Esophagus muscularis mucosa (tissue), 3 donors: ENCODE measurements at regions not wholly inside any gene's neighbourhood (a gene's known extent, or its start where the extent isn't known, plus 50 kb on each side); places are given as distances from the start of the nearest gene placed in this dataset.

Experiments used
- POLR2AphosphoS5 ChIP-seq, 2 donors: sonication (generic); formaldehyde crosslinking; IDR thresholded peaks; one replicate each; pipeline ENCODE4 v1.6.1; 2017; ENCODE audit warnings: antibody characterized with exemption in 2 of 2
- TF ChIP-seq, protein P1 (sequence below), 3 experiments: fragments of 200-600 bp in 2 of 3; fragments of 450-650 bp in 1 of 3; sonication (generic) in 2 of 3; IDR thresholded peaks; one replicate each; pipeline ENCODE4 v1.5.1; 2017 to 2019; ENCODE audit warnings: antibody characterized with exemption in 3 of 3, mild to moderate bottlenecking in 2 of 3, moderate library complexity in 1 of 3

DNA sequence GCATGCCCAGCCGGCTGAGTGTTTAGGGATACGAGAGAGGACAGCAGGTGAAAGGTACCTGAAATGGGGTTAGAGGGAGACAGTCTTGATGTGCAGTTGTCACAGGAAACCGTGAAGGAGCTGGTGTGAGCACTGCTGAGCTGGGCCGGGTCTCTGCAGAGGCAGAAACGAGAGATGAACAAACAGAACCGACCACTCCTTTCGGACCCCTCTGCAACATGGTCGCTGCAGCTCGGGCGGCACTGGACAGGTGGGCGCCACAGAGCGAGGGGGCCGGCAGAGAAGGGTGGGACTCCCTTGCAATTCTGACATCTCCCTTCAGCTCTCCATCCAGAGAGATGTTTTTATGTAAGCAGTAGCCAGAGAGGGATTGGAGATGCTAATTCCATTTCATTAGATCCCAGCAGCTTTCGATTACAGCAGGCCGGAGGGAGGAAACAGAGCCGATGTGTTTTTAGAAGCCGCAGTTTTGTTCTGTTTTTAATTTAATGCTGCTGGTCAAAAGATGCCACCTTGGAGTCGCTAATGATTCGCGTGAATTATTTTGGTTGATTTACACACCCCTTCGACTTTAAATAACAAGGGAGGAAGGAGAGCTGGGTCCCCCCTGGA is 86.3 kb upstream of the RPL38 start:
- TF ChIP-seq, protein P1, sequence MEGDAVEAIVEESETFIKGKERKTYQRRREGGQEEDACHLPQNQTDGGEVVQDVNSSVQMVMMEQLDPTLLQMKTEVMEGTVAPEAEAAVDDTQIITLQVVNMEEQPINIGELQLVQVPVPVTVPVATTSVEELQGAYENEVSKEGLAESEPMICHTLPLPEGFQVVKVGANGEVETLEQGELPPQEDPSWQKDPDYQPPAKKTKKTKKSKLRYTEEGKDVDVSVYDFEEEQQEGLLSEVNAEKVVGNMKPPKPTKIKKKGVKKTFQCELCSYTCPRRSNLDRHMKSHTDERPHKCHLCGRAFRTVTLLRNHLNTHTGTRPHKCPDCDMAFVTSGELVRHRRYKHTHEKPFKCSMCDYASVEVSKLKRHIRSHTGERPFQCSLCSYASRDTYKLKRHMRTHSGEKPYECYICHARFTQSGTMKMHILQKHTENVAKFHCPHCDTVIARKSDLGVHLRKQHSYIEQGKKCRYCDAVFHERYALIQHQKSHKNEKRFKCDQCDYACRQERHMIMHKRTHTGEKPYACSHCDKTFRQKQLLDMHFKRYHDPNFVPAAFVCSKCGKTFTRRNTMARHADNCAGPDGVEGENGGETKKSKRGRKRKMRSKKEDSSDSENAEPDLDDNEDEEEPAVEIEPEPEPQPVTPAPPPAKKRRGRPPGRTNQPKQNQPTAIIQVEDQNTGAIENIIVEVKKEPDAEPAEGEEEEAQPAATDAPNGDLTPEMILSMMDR (IDR thresholded peaks at IDR 0.05): no peak
- no peak for TF ChIP-seq POLR2AphosphoS5 (IDR thresholded peaks at IDR 0.05)
